ENCODE measurements at regions not wholly inside any gene's neighbourhood (a gene's known extent, or its start where the extent isn't known, plus 50 kb on each side); places are given as distances from the start of the nearest gene placed in this dataset.

DNA sequence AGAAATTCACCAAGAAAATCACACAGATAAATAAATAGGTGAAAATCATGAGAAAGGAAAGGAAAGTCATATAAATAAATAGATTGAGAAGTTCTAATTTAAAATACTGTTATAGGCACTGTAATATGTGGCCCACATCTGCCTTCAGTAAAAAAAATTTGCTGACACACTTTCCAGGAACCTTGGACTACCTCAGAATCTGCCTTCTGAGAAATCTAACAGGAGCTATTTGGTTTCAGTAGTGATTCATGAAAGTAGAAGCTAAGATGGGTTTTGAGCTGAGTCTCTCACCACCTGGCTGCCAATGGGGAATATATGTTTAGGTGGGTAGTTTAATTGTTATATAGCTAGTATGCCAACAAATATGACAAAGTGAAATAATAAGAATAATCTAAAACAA, 810.0 kb downstream of the RAB28 start:
- TF ChIP-seq, protein P1, sequence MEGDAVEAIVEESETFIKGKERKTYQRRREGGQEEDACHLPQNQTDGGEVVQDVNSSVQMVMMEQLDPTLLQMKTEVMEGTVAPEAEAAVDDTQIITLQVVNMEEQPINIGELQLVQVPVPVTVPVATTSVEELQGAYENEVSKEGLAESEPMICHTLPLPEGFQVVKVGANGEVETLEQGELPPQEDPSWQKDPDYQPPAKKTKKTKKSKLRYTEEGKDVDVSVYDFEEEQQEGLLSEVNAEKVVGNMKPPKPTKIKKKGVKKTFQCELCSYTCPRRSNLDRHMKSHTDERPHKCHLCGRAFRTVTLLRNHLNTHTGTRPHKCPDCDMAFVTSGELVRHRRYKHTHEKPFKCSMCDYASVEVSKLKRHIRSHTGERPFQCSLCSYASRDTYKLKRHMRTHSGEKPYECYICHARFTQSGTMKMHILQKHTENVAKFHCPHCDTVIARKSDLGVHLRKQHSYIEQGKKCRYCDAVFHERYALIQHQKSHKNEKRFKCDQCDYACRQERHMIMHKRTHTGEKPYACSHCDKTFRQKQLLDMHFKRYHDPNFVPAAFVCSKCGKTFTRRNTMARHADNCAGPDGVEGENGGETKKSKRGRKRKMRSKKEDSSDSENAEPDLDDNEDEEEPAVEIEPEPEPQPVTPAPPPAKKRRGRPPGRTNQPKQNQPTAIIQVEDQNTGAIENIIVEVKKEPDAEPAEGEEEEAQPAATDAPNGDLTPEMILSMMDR (IDR thresholded peaks at IDR 0.05): no peak
- TF ChIP-seq ZFX (IDR thresholded peaks at IDR 0.05; ENCODE audit: borderline replicate concordance): no peak
